ENCODE measurements at regions not wholly inside any gene's neighbourhood (a gene's known extent, or its start where the extent isn't known, plus 50 kb on each side); places are given as distances from the start of the nearest gene placed in this dataset.

DNA sequence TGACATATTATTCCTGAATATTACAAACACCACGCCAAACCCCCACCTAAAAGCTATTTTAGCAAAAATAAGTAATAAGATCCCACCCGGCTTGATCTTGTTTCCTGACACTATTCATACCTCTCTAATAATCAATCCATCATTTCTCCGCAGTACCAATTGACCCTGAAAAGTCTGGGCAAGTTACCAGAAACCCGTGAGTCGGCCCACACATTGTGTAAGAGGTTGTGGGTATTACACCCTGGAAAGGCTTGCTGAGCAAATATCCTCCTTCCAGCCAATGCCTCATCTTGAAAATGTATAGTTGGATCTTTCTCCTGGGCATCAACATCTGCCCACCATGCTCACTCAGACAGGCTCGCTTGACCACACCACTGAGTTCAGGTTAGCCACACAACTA lies 451.0 kb downstream of the TTLL7 start:
- Histone ChIP-seq H4K12ac (ENCODE audit: low read depth, low read length) (no peak overlapping the region), H4K8ac (ENCODE audit: low read depth, low read length) (no peak overlapping the region), H3K4me1 (ENCODE audit: control insufficient read depth in 1 of 2, insufficient read depth in 2 of 2, low read length in 2 of 2) (peaks cover 0 to 4% of the 10 kb centered on the region in 2 experiments), H2BK5ac (ENCODE audit: low read depth, low read length, poor library complexity) (no peak overlapping the region), H3K79me2 (ENCODE audit: control insufficient read depth, insufficient read depth, low read length, poor library complexity) (no peaks in the 10 kb centered on the region), H3K27ac (ENCODE audit: low read depth, low read length) (no peak overlapping the region), H3K4me2 (ENCODE audit: low read length) (no peak overlapping the region), H3K79me1 (ENCODE audit: low read length) (no peaks in the 10 kb centered on the region), H3K9me3 (ENCODE audit: insufficient read depth, low read depth, low read length) (no peaks in the 10 kb centered on the region), H3K18ac (ENCODE audit: low read length) (no peak overlapping the region), H4K91ac (ENCODE audit: low read depth, low read length) (peak overlapping the region; percentile 67), H3K36me3 (ENCODE audit: control insufficient read depth in 1 of 2, insufficient read depth in 2 of 2, low read length in 2 of 2) (no peaks in the 10 kb centered on the region), H3K9ac (ENCODE audit: low read length) (no peak overlapping the region), H3K27me3 (ENCODE audit: insufficient read depth, low read length) (no peaks in the 10 kb centered on the region), H2BK120ac (ENCODE audit: insufficient read depth, low read length, poor library complexity) (no peak overlapping the region), H2AFZ (ENCODE audit: insufficient read depth, low read length, poor library complexity) (no peak overlapping the region), H3K23ac (ENCODE audit: low read length) (no peak overlapping the region), H3K14ac (ENCODE audit: low read length) (no peak overlapping the region), H3K4ac (ENCODE audit: low read depth, low read length) (no peak overlapping the region), H3K4me3 (ENCODE audit: low read depth, low read length) (no peak overlapping the region), H2BK12ac (ENCODE audit: low read length) (peak overlapping the region; percentile 75), H2AK5ac (ENCODE audit: low read length) (no peak overlapping the region)
- WGBS (ENCODE audit: extremely low coverage, insufficient coverage, insufficient read length): no CpG with 5 or more reads among the region's 6 CpGs
- DNase-seq: no peak

DNA sequence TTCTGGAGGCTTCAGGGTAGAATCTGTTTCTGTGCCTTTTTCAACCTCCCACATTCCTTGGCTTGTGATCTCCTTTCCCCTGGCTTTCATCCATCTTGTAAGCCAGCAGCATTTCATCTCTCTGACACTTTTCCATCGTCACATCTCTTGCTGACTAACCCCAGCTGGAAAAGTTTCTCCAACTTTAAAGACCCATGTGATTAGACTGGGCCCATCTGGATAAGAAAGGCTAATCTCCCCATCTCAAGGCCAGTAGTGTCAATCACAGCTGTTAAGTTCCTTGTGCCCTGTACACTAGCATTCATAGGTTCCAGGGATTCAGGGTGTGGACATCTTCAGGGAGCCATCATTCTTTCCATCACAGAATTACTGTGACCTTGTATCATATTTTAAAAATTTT lies 452.1 kb downstream of the TTLL7 start:
- Histone ChIP-seq H3K79me2 (ENCODE audit: control insufficient read depth, insufficient read depth, low read length, poor library complexity) (no peaks in the 10 kb centered on the region), H2BK12ac (ENCODE audit: low read length) (no peak overlapping the region), H2BK120ac (ENCODE audit: insufficient read depth, low read length, poor library complexity) (peak overlapping the region; percentile 18), H3K4me1 (ENCODE audit: control insufficient read depth in 1 of 2, insufficient read depth in 2 of 2, low read length in 2 of 2) (peaks cover 0 to 4% of the 10 kb centered on the region in 2 experiments), H4K12ac (ENCODE audit: low read depth, low read length) (no peak overlapping the region), H3K4me3 (ENCODE audit: low read depth, low read length) (no peak overlapping the region), H2AFZ (ENCODE audit: insufficient read depth, low read length, poor library complexity) (no peak overlapping the region), H3K36me3 (ENCODE audit: control insufficient read depth in 1 of 2, insufficient read depth in 2 of 2, low read length in 2 of 2) (no peaks in the 10 kb centered on the region), H3K79me1 (ENCODE audit: low read length) (no peaks in the 10 kb centered on the region), H3K14ac (ENCODE audit: low read length) (no peak overlapping the region), H2AK5ac (ENCODE audit: low read length) (no peak overlapping the region), H3K23ac (ENCODE audit: low read length) (no peak overlapping the region), H4K8ac (ENCODE audit: low read depth, low read length) (no peak overlapping the region), H3K27ac (ENCODE audit: low read depth, low read length) (no peak overlapping the region), H2BK5ac (ENCODE audit: low read depth, low read length, poor library complexity) (no peak overlapping the region), H3K4me2 (ENCODE audit: low read length) (no peak overlapping the region), H3K9me3 (ENCODE audit: insufficient read depth, low read depth, low read length) (no peaks in the 10 kb centered on the region), H3K18ac (ENCODE audit: low read length) (no peak overlapping the region), H3K27me3 (ENCODE audit: insufficient read depth, low read length) (no peaks in the 10 kb centered on the region), H3K4ac (ENCODE audit: low read depth, low read length) (no peak overlapping the region), H3K9ac (ENCODE audit: low read length) (no peak overlapping the region), H4K91ac (ENCODE audit: low read depth, low read length) (no peak overlapping the region)
- no peak for DNase-seq
- no CpG with 5 or more reads among the region's 1 CpG for whole genome bisulfite sequencing (ENCODE audit: extremely low coverage, insufficient coverage, insufficient read length)

DNA sequence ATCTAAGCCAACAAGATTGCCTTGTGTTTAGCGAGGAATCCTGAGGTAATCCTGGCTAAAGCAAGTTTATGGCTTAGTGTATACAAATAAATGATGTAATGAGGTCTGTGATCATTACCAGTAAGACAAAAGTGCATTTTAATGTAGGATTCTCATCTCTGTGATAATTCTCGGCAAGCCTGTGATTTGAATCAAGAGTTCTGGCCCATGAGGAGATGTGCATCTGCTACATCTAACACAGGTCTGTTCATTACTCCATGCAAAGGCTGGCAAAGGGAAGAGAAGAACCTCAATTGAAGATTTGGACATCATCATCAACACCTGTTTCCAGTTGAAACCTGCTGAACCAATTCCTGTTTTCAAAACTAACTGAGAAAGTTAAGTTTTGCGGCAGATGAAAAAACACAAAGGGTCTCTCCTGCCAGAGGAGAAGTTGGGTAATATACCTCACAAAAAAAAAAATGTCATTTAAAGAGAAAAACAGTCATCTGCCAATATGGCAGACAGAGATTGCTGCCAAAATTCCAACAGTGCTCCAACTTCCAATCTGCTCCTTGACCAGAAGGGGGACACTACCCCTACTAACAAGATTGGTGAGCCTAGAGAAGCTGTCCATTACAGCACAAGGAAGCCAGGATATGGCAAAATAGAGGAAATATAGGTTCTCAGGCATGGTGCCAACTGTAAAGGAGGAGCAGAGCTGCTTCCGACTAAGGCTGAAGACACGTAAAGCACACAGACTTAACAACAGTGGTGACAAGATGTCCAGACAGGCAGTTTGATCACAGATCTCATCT lies 453.7 kb downstream of the TTLL7 start:
- no CpG with 5 or more reads among the region's 5 CpGs for WGBS (ENCODE audit: extremely low coverage, insufficient coverage, insufficient read length)
- Histone ChIP-seq H3K36me3 (ENCODE audit: control insufficient read depth in 1 of 2, insufficient read depth in 2 of 2, low read length in 2 of 2) (no peaks in the 10 kb centered on the region), H3K23ac (ENCODE audit: low read length) (no peak overlapping the region), H2BK120ac (ENCODE audit: insufficient read depth, low read length, poor library complexity) (no peak overlapping the region), H3K9me3 (ENCODE audit: insufficient read depth, low read depth, low read length) (no peaks in the 10 kb centered on the region), H2BK5ac (ENCODE audit: low read depth, low read length, poor library complexity) (no peak overlapping the region), H2BK12ac (ENCODE audit: low read length) (no peak overlapping the region), H3K27ac (ENCODE audit: low read depth, low read length) (peak overlapping the region; percentile 29), H3K79me1 (ENCODE audit: low read length) (no peaks in the 10 kb centered on the region), H2AFZ (ENCODE audit: insufficient read depth, low read length, poor library complexity) (no peak overlapping the region), H3K27me3 (ENCODE audit: insufficient read depth, low read length) (no peaks in the 10 kb centered on the region), H4K12ac (ENCODE audit: low read depth, low read length) (no peak overlapping the region), H3K4me2 (ENCODE audit: low read length) (no peak overlapping the region), H4K91ac (ENCODE audit: low read depth, low read length) (no peak overlapping the region), H3K4ac (ENCODE audit: low read depth, low read length) (no peak overlapping the region), H2AK5ac (ENCODE audit: low read length) (no peak overlapping the region), H4K8ac (ENCODE audit: low read depth, low read length) (no peak overlapping the region), H3K18ac (ENCODE audit: low read length) (no peak overlapping the region), H3K9ac (ENCODE audit: low read length) (no peak overlapping the region), H3K4me1 (ENCODE audit: control insufficient read depth in 1 of 2, insufficient read depth in 2 of 2, low read length in 2 of 2) (peaks cover 0 to 4% of the 10 kb centered on the region in 2 experiments), H3K4me3 (ENCODE audit: low read depth, low read length) (no peak overlapping the region), H3K79me2 (ENCODE audit: control insufficient read depth, insufficient read depth, low read length, poor library complexity) (no peaks in the 10 kb centered on the region), H3K14ac (ENCODE audit: low read length) (no peak overlapping the region)
- peak in 1 of 2 donors; percentile 25 for DNase-seq

DNA sequence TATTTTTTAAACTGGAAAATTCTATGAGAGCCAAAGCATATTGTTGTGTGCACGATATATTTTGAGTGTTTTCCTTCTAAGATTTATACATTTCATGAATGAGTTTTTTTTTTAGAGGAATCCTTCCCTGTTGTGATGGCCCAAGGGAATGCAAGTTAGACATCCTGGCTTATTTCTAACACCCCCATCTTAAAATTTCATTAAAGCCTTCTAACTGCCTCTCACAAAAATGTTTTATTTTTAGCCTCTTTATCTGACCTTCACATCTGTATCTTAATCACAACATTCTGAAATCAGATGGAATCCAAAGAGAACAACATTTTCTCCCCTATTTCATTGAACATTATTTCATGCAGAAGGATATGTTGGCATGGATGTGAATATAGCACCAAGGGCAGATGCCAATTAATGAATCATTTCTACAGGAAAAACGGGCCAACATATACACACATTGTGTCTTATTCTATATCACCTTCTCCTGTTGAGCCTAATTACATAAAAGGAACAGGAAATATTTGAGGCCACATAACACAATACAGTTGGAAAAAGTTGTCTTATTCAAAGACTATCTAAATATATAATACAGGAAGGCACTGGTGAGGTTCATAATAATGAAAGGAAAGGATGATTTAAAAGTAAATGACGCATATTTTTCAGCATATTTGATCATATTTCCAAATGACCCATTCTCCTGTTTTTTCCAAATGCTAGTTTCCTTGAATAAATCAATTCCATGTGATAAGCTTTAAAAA lies 455.5 kb downstream of the TTLL7 start:
- no CpG with 5 or more reads among the region's 3 CpGs for WGBS (ENCODE audit: extremely low coverage, insufficient coverage, insufficient read length)
- no peak overlapping the region for H2AK5ac ChIP-seq (ENCODE audit: low read length)
- H2BK5ac ChIP-seq (ENCODE audit: low read depth, low read length, poor library complexity): no peak overlapping the region
- H3K4ac ChIP-seq (ENCODE audit: low read depth, low read length): no peak overlapping the region
- H4K12ac ChIP-seq (ENCODE audit: low read depth, low read length): no peak overlapping the region
- no peak overlapping the region for H3K14ac ChIP-seq (ENCODE audit: low read length)
- no peak overlapping the region for H3K23ac ChIP-seq (ENCODE audit: low read length)
- no peak overlapping the region for H4K91ac ChIP-seq (ENCODE audit: low read depth, low read length)
- no peak overlapping the region for H3K4me2 ChIP-seq (ENCODE audit: low read length)
- H2AFZ ChIP-seq (ENCODE audit: insufficient read depth, low read length, poor library complexity): no peak overlapping the region
- no peaks in the 10 kb centered on the region for H3K36me3 ChIP-seq (ENCODE audit: control insufficient read depth in 1 of 2, insufficient read depth in 2 of 2, low read length in 2 of 2)
- H3K27ac ChIP-seq (ENCODE audit: low read depth, low read length): no peak overlapping the region
- H3K18ac ChIP-seq (ENCODE audit: low read length): no peak overlapping the region
- no peak overlapping the region for H2BK120ac ChIP-seq (ENCODE audit: insufficient read depth, low read length, poor library complexity)
- H3K79me2 ChIP-seq (ENCODE audit: control insufficient read depth, insufficient read depth, low read length, poor library complexity): no peaks in the 10 kb centered on the region
- no peak overlapping the region for H4K8ac ChIP-seq (ENCODE audit: low read depth, low read length)
- no peak overlapping the region for H3K9ac ChIP-seq (ENCODE audit: low read length)
- DNase-seq: no peak
- H3K79me1 ChIP-seq (ENCODE audit: low read length): no peaks in the 10 kb centered on the region
- no peak overlapping the region for H2BK12ac ChIP-seq (ENCODE audit: low read length)
- no peaks in the 10 kb centered on the region for H3K9me3 ChIP-seq (ENCODE audit: insufficient read depth, low read depth, low read length)
- no peaks in the 10 kb centered on the region for H3K27me3 ChIP-seq (ENCODE audit: insufficient read depth, low read length)
- no peak overlapping the region for H3K4me3 ChIP-seq (ENCODE audit: low read depth, low read length)
- peaks cover 0 to 4% of the 10 kb centered on the region in 2 experiments for H3K4me1 ChIP-seq (ENCODE audit: control insufficient read depth in 1 of 2, insufficient read depth in 2 of 2, low read length in 2 of 2)
